GM23248 (cell line): ENCODE measurements at regions not wholly inside any gene's neighbourhood (a gene's known extent, or its start where the extent isn't known, plus 50 kb on each side); places are given as distances from the start of the nearest gene placed in this dataset.

Source experiments
- DNase-seq: peaks from one replicate; pipeline ENCODE4 v3.0.0-alpha.2; 2015
- H2AFZ ChIP-seq: fragments of 200-600 bp; sonication (generic); 2 replicates; pipeline ENCODE4 v1.6.1; 2016; ENCODE audit warnings: antibody characterized with exemption
- H3F3A ChIP-seq: fragments of 200-600 bp; sonication (generic); 2 replicates; pipeline ENCODE4 v1.6.1; 2016; ENCODE audit warnings: mild to moderate bottlenecking, antibody characterized with exemption, mixed run types; ENCODE audit not compliant: insufficient read depth
- H3K27ac ChIP-seq: fragments of 200-600 bp; sonication (generic); 2 replicates; pipeline ENCODE4 v1.5.1; 2016; ENCODE audit warnings: mild to moderate bottlenecking
- H3K27me3 ChIP-seq: fragments of 200-600 bp; sonication (generic); replicated peaks from 2 replicates; pipeline ENCODE4 v1.6.1; 2016; ENCODE audit warnings: mild to moderate bottlenecking; ENCODE audit not compliant: insufficient read depth
- H3K36me3 ChIP-seq: fragments of 200-600 bp; sonication (generic); 2 replicates; pipeline ENCODE4 v1.6.1; 2016; ENCODE audit warnings: low read depth, mild to moderate bottlenecking
- H3K4me1 ChIP-seq: fragments of 200-600 bp; sonication (generic); 2 replicates; pipeline ENCODE4 v1.6.1; 2016; ENCODE audit warnings: mild to moderate bottlenecking; ENCODE audit not compliant: insufficient read depth
- H3K4me2 ChIP-seq: fragments of 200-600 bp; sonication (generic); one replicate; pipeline ENCODE4 v1.6.1; 2016; ENCODE audit warnings: mild to moderate bottlenecking; ENCODE audit not compliant: unreplicated experiment
- H3K4me3 ChIP-seq: fragments of 200-600 bp; sonication (generic); 2 replicates; pipeline ENCODE4 v1.5.1; 2016; ENCODE audit warnings: mild to moderate bottlenecking
- H3K79me2 ChIP-seq: fragments of 200-600 bp; sonication (generic); 2 replicates; pipeline ENCODE4 v1.6.1; 2016; ENCODE audit warnings: mild to moderate bottlenecking; ENCODE audit not compliant: insufficient read depth
- H3K9ac ChIP-seq: fragments of 200-600 bp; sonication (generic); 2 replicates; pipeline ENCODE4 v1.6.1; 2016; ENCODE audit warnings: mild to moderate bottlenecking
- H3K9me2 ChIP-seq: fragments of 200-600 bp; sonication (generic); 2 replicates; pipeline ENCODE4 v1.6.1; 2016; ENCODE audit warnings: mixed run types, mild to moderate bottlenecking, moderate library complexity; ENCODE audit not compliant: insufficient read depth
- H3K9me3 ChIP-seq: fragments of 200-600 bp; sonication (generic); one replicate; pipeline ENCODE4 v1.6.1; 2017; ENCODE audit warnings: low read depth
- H4K20me1 ChIP-seq: fragments of 200-600 bp; sonication (generic); 2 replicates; pipeline ENCODE4 v1.6.0; 2016; ENCODE audit not compliant: insufficient read depth
- EZH2 ChIP-seq: fragments of 200-600 bp; sonication (generic); IDR thresholded peaks from 2 replicates; pipeline ENCODE4 v1.6.1; 2018; ENCODE audit warnings: antibody characterized with exemption, mild to moderate bottlenecking; ENCODE audit not compliant: insufficient read depth, poor library complexity, severe bottlenecking
- EZH2phosphoT487 ChIP-seq: fragments of 200-600 bp; sonication (generic); IDR thresholded peaks from 2 replicates; pipeline ENCODE4 v1.6.1; 2018; ENCODE audit warnings: antibody characterized with exemption, moderate library complexity, mild to moderate bottlenecking, low read depth; ENCODE audit not compliant: insufficient read depth
- WGBS, 2 experiments: methylation state at CpG; one replicate each; pipeline ENCODE4 v1.1.6; 2015 to 2017; ENCODE audit warnings: low lambda C conversion rate in 2 of 2, low coverage in 1 of 2; ENCODE audit errors: missing lambda C conversion rate in 2 of 2; 5-methylcytosine and 5-hydroxymethylcytosine counted together
- in situ Hi-C: fragments of 300-500 bp; cut with MboI; formaldehyde crosslinking; loops from 2 replicates; pipeline ENCODE4 v1.15.0; 2020

DNA sequence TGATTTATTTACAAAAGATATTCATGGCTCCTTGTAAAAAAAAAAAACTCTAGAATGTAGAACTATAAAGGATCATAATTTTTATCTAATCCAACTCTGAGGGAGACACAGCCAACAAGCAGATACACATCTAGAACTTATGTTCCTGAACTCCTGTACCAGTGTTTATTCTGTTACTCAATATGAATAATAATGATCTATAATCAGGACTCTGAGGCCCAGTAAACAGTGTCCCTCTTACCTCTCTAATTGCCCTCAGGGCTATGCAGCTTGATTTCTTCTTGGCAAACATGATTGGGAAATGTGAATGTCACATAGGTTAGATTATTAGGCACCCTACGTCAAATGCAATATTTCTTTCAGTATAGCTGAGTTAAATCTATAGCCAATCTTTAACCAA lies 391.6 kb upstream of the RPS23 start:
- Histone ChIP-seq H3K9me2 (no peaks in the 10 kb centered on the region), H3K4me2 (no peak overlapping the region), H3K4me1 (no peaks in the 10 kb centered on the region), H2AFZ (no peak overlapping the region), H3K79me2 (no peaks in the 10 kb centered on the region), H3K9ac (no peak overlapping the region), H3K9me3 (no peaks in the 10 kb centered on the region), H3K27me3 (0 out of 2 replicates have a peak, but pooled peaks cover 8% of the 10 kb centered on the region), H3K27ac (no peak overlapping the region), H4K20me1 (no peaks in the 10 kb centered on the region), H3K36me3 (no peaks in the 10 kb centered on the region), H3F3A (no peaks in the 10 kb centered on the region), H3K4me3 (no peak overlapping the region)
- WGBS, 2 experiments: 61 to 67% methylated on average over 1 of the region's 1 CpG
- in situ Hi-C loops: no loop called here
- no peak for DNase-seq
- TF ChIP-seq EZH2phosphoT487 (no peak), EZH2 (no peak)

DNA sequence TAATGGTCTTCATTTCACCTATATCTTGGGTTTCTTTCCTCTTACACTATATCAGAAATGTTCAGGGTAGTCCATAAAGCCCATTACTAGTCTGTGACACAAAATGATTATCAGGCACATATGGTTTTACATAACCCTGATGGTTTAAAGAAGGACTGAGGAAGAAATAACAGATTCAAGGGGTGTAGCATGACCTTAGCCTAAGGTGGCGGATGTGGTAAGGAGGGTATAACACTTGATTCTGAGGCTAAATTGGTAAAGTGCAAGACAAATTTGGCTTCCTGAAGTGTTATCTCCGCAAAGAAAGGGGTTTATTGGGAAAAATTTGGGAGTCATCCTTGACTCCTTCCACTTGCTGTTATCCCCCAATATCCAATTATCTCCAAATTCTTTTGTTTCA lies 388.2 kb upstream of the RPS23 start:
- Histone ChIP-seq H3K4me3 (no peak overlapping the region), H3K79me2 (no peaks in the 10 kb centered on the region), H3K4me1 (no peaks in the 10 kb centered on the region), H3K4me2 (no peak overlapping the region), H4K20me1 (no peaks in the 10 kb centered on the region), H3K9me2 (no peaks in the 10 kb centered on the region), H3K9ac (no peak overlapping the region), H3K36me3 (no peaks in the 10 kb centered on the region), H3F3A (no peaks in the 10 kb centered on the region), H2AFZ (no peak overlapping the region), H3K9me3 (no peaks in the 10 kb centered on the region), H3K27me3 (0 out of 2 replicates have a peak, but pooled peaks cover 8% of the 10 kb centered on the region), H3K27ac (no peak overlapping the region)
- no peak for DNase-seq
- WGBS, 2 experiments: 62 to 64% methylated on average over 2 of the region's 2 CpGs
- in situ Hi-C loops: no loop called here
- no peak for TF ChIP-seq EZH2phosphoT487
- no peak for TF ChIP-seq EZH2

DNA sequence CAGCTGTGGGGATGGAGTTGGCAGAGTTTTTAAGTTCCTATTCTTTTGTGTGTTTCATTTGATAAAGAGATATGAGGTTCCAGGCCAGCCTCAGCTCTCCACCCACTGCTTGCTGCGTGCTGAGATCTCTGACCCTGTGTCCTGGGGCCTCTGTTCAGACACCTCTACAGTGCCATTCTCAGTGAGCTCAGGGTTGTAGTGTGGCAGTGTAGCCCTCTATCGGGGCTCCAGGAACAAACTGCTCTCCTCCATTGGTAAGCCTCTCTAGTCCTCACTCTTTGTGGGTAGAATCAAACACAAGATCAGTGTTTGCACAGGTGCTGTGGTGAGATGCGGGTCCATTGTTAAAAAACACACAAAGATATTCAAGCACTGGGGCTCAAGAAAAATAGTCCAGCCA lies 386.6 kb upstream of the RPS23 start:
- no peak overlapping the region for H3K27ac ChIP-seq
- in situ Hi-C loops: no loop called here
- no peak overlapping the region for H3K4me3 ChIP-seq
- no peaks in the 10 kb centered on the region for H3K79me2 ChIP-seq
- H3K27me3 ChIP-seq: 0 out of 2 replicates have a peak, but pooled peaks cover 5% of the 10 kb centered on the region
- no peaks in the 10 kb centered on the region for H3K4me1 ChIP-seq
- WGBS, 2 experiments: 50 to 51% methylated on average over 3 of the region's 3 CpGs
- H2AFZ ChIP-seq: no peak overlapping the region
- H3K36me3 ChIP-seq: no peaks in the 10 kb centered on the region
- H3K9me3 ChIP-seq: no peaks in the 10 kb centered on the region
- no peak overlapping the region for H3K4me2 ChIP-seq
- no peak for TF ChIP-seq EZH2
- TF ChIP-seq EZH2phosphoT487: no peak
- H3K9ac ChIP-seq: no peak overlapping the region
- H4K20me1 ChIP-seq: no peaks in the 10 kb centered on the region
- H3F3A ChIP-seq: no peaks in the 10 kb centered on the region
- no peaks in the 10 kb centered on the region for H3K9me2 ChIP-seq
- no peak for DNase-seq

DNA sequence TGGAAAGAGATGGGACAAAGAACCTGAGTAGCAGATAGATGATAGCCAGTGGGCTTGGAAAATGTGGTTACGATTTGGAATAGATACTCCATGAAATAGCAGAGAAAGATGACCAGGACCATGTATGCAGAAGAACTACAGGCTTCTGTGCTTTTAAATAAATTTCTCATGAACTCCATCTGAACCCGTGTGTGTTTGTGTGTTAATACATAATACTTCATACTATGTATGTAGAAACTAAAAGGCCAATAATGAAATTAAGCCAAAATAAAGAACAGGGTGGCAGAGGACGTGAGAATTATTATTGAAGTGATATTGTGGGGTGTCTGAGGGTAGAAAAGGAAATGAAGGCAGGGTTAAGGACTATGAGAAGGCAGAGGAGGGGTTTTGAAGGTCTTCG lies 385.1 kb upstream of the RPS23 start:
- Histone ChIP-seq H3K9me2 (no peaks in the 10 kb centered on the region), H3K79me2 (no peaks in the 10 kb centered on the region), H3K27me3 (no peaks in the 10 kb centered on the region), H3K4me1 (no peaks in the 10 kb centered on the region), H3K27ac (no peak overlapping the region), H3K4me3 (no peak overlapping the region), H2AFZ (no peak overlapping the region), H3F3A (no peaks in the 10 kb centered on the region), H3K9me3 (no peaks in the 10 kb centered on the region), H4K20me1 (no peaks in the 10 kb centered on the region), H3K36me3 (no peaks in the 10 kb centered on the region), H3K9ac (no peak overlapping the region), H3K4me2 (no peak overlapping the region)
- WGBS, 2 experiments: 43 to 48% methylated on average over 4 of the region's 4 CpGs
- TF ChIP-seq EZH2 (no peak), EZH2phosphoT487 (no peak)
- in situ Hi-C loops: no loop called here
- DNase-seq: no peak

DNA sequence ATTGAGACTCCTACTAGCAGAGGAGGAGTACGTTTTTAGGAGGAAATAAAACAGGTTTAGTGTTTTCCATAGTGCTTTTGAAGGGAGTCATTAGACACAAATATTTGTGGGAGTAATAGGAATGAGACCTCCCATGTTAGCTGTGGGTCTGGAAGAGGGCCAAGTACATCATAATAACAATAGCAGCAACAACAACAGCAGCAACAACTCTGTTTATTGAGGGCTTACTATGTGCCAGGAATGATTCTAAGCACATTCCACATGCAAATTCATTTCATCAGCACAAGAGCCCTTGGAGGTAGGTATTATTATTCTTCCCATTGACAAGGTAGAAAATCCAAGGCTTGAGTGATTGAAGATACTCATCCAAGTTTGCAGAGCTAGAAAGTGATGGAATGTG lies 384.2 kb upstream of the RPS23 start:
- no peaks in the 10 kb centered on the region for H3K4me1 ChIP-seq
- no peaks in the 10 kb centered on the region for H4K20me1 ChIP-seq
- 32 to 33% methylated on average over 1 of the region's 1 CpG for WGBS, 2 experiments
- in situ Hi-C loops: no loop called here
- TF ChIP-seq EZH2phosphoT487 (no peak), EZH2 (no peak)
- no peaks in the 10 kb centered on the region for H3K9me2 ChIP-seq
- no peaks in the 10 kb centered on the region for H3K36me3 ChIP-seq
- H3K4me2 ChIP-seq: no peak overlapping the region
- no peak overlapping the region for H3K4me3 ChIP-seq
- H3K79me2 ChIP-seq: no peaks in the 10 kb centered on the region
- DNase-seq: no peak
- no peaks in the 10 kb centered on the region for H3F3A ChIP-seq
- H3K27me3 ChIP-seq: peaks cover 6% of the 10 kb centered on the region; the same call in 1 of the 2 replicates
- H3K27ac ChIP-seq: no peak overlapping the region
- no peak overlapping the region for H3K9ac ChIP-seq
- no peak overlapping the region for H2AFZ ChIP-seq
- no peaks in the 10 kb centered on the region for H3K9me3 ChIP-seq
